ENCODE measurements at regions not wholly inside any gene's neighbourhood (a gene's known extent, or its start where the extent isn't known, plus 50 kb on each side); places are given as distances from the start of the nearest gene placed in this dataset.
A peak's percentile ranks its signal among the peaks of the same experiment; 100 is the strongest.

- Histone ChIP-seq H2BK15ac (ENCODE audit: low read depth, low read length) (no peak overlapping the region), H3K4ac (ENCODE audit: low read depth, low read length) (no peak overlapping the region), H3K23me2 (ENCODE audit: insufficient read length, low read depth, low read length, poor library complexity, severe bottlenecking) (no peaks in the 10 kb centered on the region), H2BK12ac (ENCODE audit: insufficient read length, low read depth, low read length) (no peak overlapping the region), H3K79me1 (ENCODE audit: insufficient read depth, low read depth, low read length, poor library complexity, severe bottlenecking) (no peaks in the 10 kb centered on the region), H2BK20ac (ENCODE audit: low read depth, low read length, poor library complexity, severe bottlenecking) (no peak overlapping the region), H2BK5ac (ENCODE audit: insufficient read length, low read length) (no peak overlapping the region), H3K9ac (ENCODE audit: extremely low read depth, insufficient read length, low read length) (no peak overlapping the region), H2BK120ac (ENCODE audit: low read depth, low read length, poor library complexity, severe bottlenecking) (no peak overlapping the region), H3K79me2 (ENCODE audit: insufficient read depth, low read length) (no peaks in the 10 kb centered on the region), H3K4me2 (ENCODE audit: insufficient read depth, insufficient read length, low read length) (no peak overlapping the region), H3K27me3 (ENCODE audit: insufficient read depth, low read length) (no peaks in the 10 kb centered on the region), H3T11ph (ENCODE audit: low read length) (no peak overlapping the region), H2AK5ac (ENCODE audit: insufficient read length, low read length) (no peak overlapping the region), H3K9me3 (ENCODE audit: control insufficient read depth, low read depth, low read length) (no peaks in the 10 kb centered on the region), H3K27ac (ENCODE audit: insufficient read length, low read depth, low read length) (no peak overlapping the region), H3K14ac (ENCODE audit: insufficient read depth, low read length) (no peak overlapping the region), H3K18ac (ENCODE audit: insufficient read length, low read depth, low read length) (no peak overlapping the region), H2AFZ (ENCODE audit: low read length) (no peak overlapping the region), H3K56ac (ENCODE audit: insufficient read length, low read depth, low read length) (no peak overlapping the region), H4K91ac (ENCODE audit: insufficient read length, low read depth, low read length) (no peak overlapping the region), H3K4me1 (ENCODE audit: insufficient read depth, low read length) (no peaks in the 10 kb centered on the region), H4K8ac (replicated peaks; ENCODE audit: insufficient read length, low read depth, low read length) (no peak overlapping the region), H3K23ac (ENCODE audit: insufficient read length, low read depth, low read length) (no peak overlapping the region), H4K20me1 (ENCODE audit: control insufficient read depth, insufficient read depth, insufficient read length) (no peaks in the 10 kb centered on the region), H4K5ac (ENCODE audit: insufficient read length, low read depth, low read length) (no peak overlapping the region)
- Mint-ChIP-seq H3K9me3 (no peaks in the 10 kb centered on the region; a peak in 1 of 5 replicates), H3K27ac (peak overlapping the region in 2 of 3 experiments; percentile 54 to 72; a peak in 2 of 7 replicates), H3K27me3 (ENCODE audit: low read depth) (no peaks in the 10 kb centered on the region), H3K4me3 (no peak overlapping the region), H3K4me1 (peaks cover 9% of the 10 kb centered on the region in 2 experiments), H3K36me3 (ENCODE audit: insufficient read depth in 1 of 3, low read depth in 3 of 3) (no peaks in the 10 kb centered on the region)
- peak; percentile 10 for DNase-seq
- WGBS (ENCODE audit: extremely low coverage, insufficient read length, low lambda C conversion rate): no CpG with 5 or more reads among the region's 8 CpGs
- TF ChIP-seq, protein P1, sequence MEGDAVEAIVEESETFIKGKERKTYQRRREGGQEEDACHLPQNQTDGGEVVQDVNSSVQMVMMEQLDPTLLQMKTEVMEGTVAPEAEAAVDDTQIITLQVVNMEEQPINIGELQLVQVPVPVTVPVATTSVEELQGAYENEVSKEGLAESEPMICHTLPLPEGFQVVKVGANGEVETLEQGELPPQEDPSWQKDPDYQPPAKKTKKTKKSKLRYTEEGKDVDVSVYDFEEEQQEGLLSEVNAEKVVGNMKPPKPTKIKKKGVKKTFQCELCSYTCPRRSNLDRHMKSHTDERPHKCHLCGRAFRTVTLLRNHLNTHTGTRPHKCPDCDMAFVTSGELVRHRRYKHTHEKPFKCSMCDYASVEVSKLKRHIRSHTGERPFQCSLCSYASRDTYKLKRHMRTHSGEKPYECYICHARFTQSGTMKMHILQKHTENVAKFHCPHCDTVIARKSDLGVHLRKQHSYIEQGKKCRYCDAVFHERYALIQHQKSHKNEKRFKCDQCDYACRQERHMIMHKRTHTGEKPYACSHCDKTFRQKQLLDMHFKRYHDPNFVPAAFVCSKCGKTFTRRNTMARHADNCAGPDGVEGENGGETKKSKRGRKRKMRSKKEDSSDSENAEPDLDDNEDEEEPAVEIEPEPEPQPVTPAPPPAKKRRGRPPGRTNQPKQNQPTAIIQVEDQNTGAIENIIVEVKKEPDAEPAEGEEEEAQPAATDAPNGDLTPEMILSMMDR (conservative IDR thresholded peaks at IDR 0.05): no peak
Observed at GRCh38 chr2:8551622-8552074, 130.2 kb upstream of the ID2 start.

Measured in H9 (cell line).